IgD-negative memory B cell (primary cell): ENCODE measurements at regions not wholly inside any gene's neighbourhood (a gene's known extent, or its start where the extent isn't known, plus 50 kb on each side); places are given as distances from the start of the nearest gene placed in this dataset.
"Not testable (repeated sequence)": the region's sequence is repeated elsewhere in the genome, so short reads cannot be mapped to it uniquely, and the experiment has no call there.

Source experiments
- H3K27ac Mint-ChIP-seq, 3 donors: one replicate each; pipeline ENCODE4 v1.8.0; 2020 to 2022; ENCODE audit warnings: mild to moderate bottlenecking in 3 of 3, mixed read lengths in 3 of 3, moderate library complexity in 1 of 3
- H3K27me3 Mint-ChIP-seq: one replicate; pipeline ENCODE4 v1.8.0; 2021; ENCODE audit warnings: mixed read lengths
- H3K36me3 Mint-ChIP-seq: one replicate; pipeline ENCODE4 v1.8.0; 2020; ENCODE audit warnings: mild to moderate bottlenecking, mixed read lengths
- H3K4me1 Mint-ChIP-seq, 3 donors: one replicate each; pipeline ENCODE4 v1.8.0; 2020 to 2022; ENCODE audit warnings: mixed read lengths in 3 of 3, mild to moderate bottlenecking in 1 of 3
- H3K4me3 Mint-ChIP-seq, 4 donors: one replicate each; pipeline ENCODE4 v1.8.0; 2020 to 2022; ENCODE audit warnings: mild to moderate bottlenecking in 4 of 4, mixed read lengths in 4 of 4, moderate library complexity in 3 of 4
- H3K9me3 Mint-ChIP-seq, 3 donors: one replicate each; pipeline ENCODE4 v1.8.0; 2020 to 2021; ENCODE audit warnings: mixed read lengths in 3 of 3, mild to moderate bottlenecking in 1 of 3

DNA sequence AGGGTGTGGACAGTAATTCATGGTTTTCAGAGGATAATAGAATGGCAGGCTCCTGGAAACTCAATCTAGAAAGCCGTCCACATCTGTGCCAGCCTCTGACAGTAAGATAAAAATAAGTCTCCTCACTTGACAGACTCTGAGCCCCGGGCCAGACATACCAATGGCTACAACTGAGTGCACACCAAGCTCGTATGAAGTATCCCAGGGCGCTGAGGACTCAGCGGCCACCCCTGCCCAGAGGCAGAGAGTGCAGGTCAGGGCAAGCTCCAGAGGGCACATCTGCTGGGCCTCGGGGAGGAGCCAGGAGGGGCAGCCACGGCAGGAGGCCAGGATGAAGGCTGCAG, 262.8 kb upstream of the TCERG1L start:
- no peaks in the 10 kb centered on the region for H3K27me3 Mint-ChIP-seq
- no peak overlapping the region for H3K4me3 Mint-ChIP-seq
- H3K36me3 Mint-ChIP-seq, result no peaks in the 10 kb centered on the region
- no peaks in the 10 kb centered on the region for H3K9me3 Mint-ChIP-seq
- no peak overlapping the region for H3K27ac Mint-ChIP-seq
- H3K4me1 Mint-ChIP-seq, result no peaks in the 10 kb centered on the region

DNA sequence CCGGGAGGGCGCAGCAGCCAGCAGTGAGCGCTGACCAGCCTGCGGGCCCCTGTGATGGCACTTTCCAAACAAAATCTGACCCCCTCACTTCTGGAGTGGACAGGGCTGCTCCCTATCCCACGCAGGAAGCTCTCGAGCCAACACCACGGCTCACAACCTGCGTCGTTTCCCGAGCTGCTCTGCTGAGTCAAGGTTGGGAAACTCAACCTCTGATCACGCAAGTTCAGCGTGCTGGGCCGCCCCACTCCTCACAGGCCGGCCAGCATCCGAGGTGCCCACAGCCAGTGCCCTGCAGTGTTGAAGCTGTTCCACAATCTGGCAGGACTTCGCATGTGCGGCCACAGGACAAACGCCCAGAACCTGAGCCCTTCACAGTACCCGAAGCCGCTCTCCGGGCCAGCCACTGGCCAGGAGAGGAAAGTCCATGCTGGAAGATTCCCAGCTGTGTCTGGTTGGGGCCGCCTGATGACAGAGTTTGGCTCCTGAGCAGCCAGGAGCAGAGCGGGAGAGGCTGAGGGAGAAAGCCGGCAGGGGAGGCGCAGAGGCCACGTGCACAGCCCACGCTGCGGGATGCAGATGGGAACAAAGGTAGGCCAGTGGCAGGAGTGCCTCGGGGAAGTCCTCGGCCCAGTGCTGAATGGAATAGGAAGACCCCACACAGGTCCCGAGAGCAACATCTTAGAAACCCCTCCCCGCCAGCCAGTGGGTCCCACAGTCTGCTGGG, 263.3 kb upstream of the TCERG1L start:
- no peaks in the 10 kb centered on the region for H3K36me3 Mint-ChIP-seq
- no peaks in the 10 kb centered on the region for H3K27me3 Mint-ChIP-seq
- no peaks in the 10 kb centered on the region for H3K9me3 Mint-ChIP-seq
- no peak overlapping the region for H3K27ac Mint-ChIP-seq
- no peak overlapping the region for H3K4me3 Mint-ChIP-seq
- no peaks in the 10 kb centered on the region for H3K4me1 Mint-ChIP-seq

- H3K9me3 Mint-ChIP-seq, result peaks cover 0 to 3% (median 0%) of the 10 kb centered on the region in 3 donors
- no peak overlapping the region for H3K4me3 Mint-ChIP-seq
- H3K27ac Mint-ChIP-seq, result no peak overlapping the region
- no peaks in the 10 kb centered on the region for H3K4me1 Mint-ChIP-seq
- H3K27me3 Mint-ChIP-seq, result no peaks in the 10 kb centered on the region
- no peaks in the 10 kb centered on the region for H3K36me3 Mint-ChIP-seq
Measured at GRCh38 chr10:131575877-131576276, 264.4 kb upstream of the TCERG1L start.

GRCh38 chr10:131576341-131577177, 265.0 kb upstream of the TCERG1L start:
- peaks cover 0 to 3% (median 0%) of the 10 kb centered on the region in 3 donors for H3K9me3 Mint-ChIP-seq
- no peaks in the 10 kb centered on the region for H3K36me3 Mint-ChIP-seq
- no peak overlapping the region for H3K27ac Mint-ChIP-seq

GRCh38 chr10:131577178-131577555, 265.6 kb upstream of the TCERG1L start:
- H3K27ac Mint-ChIP-seq, result no peak overlapping the region
- H3K4me3 Mint-ChIP-seq, result no peak overlapping the region
- H3K36me3 Mint-ChIP-seq, result no peaks in the 10 kb centered on the region
- no peaks in the 10 kb centered on the region for H3K4me1 Mint-ChIP-seq
- no peaks in the 10 kb centered on the region for H3K27me3 Mint-ChIP-seq
- peaks cover 0 to 3% (median 0%) of the 10 kb centered on the region in 3 donors for H3K9me3 Mint-ChIP-seq

More at GRCh38 chr10:131576341-131577177, 265.0 kb upstream of the TCERG1L start:
- Mint-ChIP-seq H3K27me3 (no peaks in the 10 kb centered on the region), H3K4me1 (no peaks in the 10 kb centered on the region), H3K4me3 (no peak overlapping the region)

DNA sequence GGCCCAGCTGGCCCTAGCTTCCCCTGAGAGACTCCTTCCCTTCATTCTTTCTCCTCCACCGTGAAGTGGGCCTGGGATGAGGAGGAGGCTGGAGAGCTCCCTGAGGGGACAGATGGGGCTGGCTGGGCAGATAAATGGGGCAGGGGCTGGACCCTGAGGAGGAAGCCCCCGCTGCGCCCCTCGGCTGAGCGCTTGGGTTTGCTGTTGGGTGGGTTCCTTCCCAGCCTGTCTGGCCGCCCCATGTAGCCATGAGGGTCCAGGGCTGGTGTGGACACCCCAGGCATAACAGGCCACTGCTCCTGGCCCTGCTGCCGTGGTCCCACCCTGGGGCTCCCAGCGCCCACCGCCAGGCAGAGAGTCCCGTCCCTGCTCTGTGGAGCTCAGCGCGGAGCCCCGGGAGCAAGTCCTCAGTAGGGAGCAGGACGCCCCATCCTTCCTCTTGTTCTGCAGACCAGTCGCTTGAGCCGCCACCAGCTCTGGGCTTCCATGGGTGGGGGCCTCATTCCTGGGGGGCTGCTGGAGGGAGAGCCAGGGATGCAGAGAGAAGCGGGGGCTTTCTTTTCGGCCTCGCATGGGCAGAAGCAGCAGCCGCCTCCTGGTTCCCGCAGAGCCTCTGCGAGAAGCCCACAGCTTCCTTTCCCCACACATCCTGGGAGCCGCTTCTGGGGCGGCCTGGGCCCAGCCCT, 266.4 kb upstream of the TCERG1L start:
- H3K27ac Mint-ChIP-seq, result no peak overlapping the region
- peaks cover 0 to 3% (median 2%) of the 10 kb centered on the region in 3 donors for H3K9me3 Mint-ChIP-seq
- no peaks in the 10 kb centered on the region for H3K27me3 Mint-ChIP-seq
- no peak overlapping the region for H3K4me3 Mint-ChIP-seq
- no peaks in the 10 kb centered on the region for H3K36me3 Mint-ChIP-seq
- H3K4me1 Mint-ChIP-seq, result no peaks in the 10 kb centered on the region

DNA sequence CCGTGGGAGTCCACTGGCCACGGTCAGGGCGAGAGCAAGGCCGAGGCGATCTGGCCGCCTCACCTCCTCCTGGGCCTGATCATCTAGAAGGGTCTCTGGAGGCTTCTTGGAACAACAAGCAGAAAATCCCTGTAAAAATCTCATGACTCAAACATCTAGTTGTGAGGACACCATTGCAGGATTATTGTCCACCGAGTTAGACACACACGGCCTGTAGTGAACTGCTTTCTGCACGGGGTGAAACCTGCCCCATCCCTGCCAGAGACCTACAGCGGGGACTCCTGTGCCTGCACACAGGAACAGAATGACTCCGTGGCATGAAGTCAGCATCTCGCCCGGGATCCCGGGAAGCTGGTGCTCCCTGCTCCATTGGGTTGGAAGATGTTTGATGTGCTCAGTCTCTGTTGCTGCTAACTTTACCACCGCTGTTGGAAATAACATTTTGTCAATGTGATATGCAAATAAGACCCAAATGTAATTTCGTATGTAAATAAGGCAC, 267.0 kb upstream of the TCERG1L start:
- no peaks in the 10 kb centered on the region for H3K27me3 Mint-ChIP-seq
- no peak overlapping the region for H3K4me3 Mint-ChIP-seq
- no peaks in the 10 kb centered on the region for H3K4me1 Mint-ChIP-seq
- peaks cover 0 to 3% (median 2%) of the 10 kb centered on the region in 3 donors for H3K9me3 Mint-ChIP-seq
- H3K36me3 Mint-ChIP-seq, result no peaks in the 10 kb centered on the region
- H3K27ac Mint-ChIP-seq, result no peak overlapping the region

GRCh38 chr10:131579251-131580071, 267.9 kb upstream of the TCERG1L start:
- Mint-ChIP-seq H3K36me3 (no peaks in the 10 kb centered on the region), H3K9me3 (peaks cover 0 to 3% (median 2%) of the 10 kb centered on the region in 3 donors), H3K4me1 (no peaks in the 10 kb centered on the region), H3K27me3 (no peaks in the 10 kb centered on the region), H3K4me3 (no peak overlapping the region), H3K27ac (no peak overlapping the region)

DNA sequence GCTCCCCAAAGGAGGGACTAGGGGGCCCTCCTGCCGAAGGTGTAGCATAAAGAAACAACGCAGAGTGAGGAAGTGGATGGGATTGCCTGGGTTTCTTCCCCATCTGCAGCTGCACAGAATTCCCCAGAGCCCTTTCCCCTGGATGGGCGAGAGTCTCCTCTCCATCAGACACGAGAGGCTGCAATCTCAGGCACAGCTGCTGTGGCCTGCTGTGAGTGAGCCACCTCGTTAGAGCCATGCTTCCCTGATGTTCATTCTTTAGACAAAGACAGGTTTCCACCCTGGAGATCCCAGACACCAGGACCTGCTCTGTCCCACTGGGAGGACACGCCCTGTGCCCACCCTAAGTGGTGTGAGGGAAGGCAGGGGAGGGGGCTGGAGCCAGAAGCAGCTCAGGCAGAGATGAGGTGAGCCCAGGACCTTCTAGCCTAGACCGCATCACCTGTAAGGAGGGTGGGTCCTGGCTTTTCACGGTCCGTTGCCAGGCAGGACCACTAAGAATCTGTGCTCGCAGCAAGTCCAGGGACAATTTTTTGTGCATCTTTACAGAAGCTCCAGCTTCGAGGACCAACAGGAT, 268.6 kb upstream of the TCERG1L start:
- H3K27ac Mint-ChIP-seq, result no peak overlapping the region
- H3K9me3 Mint-ChIP-seq, result peaks cover 0 to 3% (median 2%) of the 10 kb centered on the region in 3 donors
- no peaks in the 10 kb centered on the region for H3K4me1 Mint-ChIP-seq
- no peaks in the 10 kb centered on the region for H3K36me3 Mint-ChIP-seq
- no peak overlapping the region for H3K4me3 Mint-ChIP-seq
- no peaks in the 10 kb centered on the region for H3K27me3 Mint-ChIP-seq

- Mint-ChIP-seq H3K4me3 (no peak overlapping the region), H3K27ac (no peak overlapping the region), H3K27me3 (no peaks in the 10 kb centered on the region), H3K9me3 (peaks cover 2 to 3% (median 2%) of the 10 kb centered on the region in 3 donors), H3K36me3 (no peaks in the 10 kb centered on the region), H3K4me1 (no peaks in the 10 kb centered on the region)
Measured at GRCh38 chr10:131580674-131581073, 269.2 kb upstream of the TCERG1L start.

DNA sequence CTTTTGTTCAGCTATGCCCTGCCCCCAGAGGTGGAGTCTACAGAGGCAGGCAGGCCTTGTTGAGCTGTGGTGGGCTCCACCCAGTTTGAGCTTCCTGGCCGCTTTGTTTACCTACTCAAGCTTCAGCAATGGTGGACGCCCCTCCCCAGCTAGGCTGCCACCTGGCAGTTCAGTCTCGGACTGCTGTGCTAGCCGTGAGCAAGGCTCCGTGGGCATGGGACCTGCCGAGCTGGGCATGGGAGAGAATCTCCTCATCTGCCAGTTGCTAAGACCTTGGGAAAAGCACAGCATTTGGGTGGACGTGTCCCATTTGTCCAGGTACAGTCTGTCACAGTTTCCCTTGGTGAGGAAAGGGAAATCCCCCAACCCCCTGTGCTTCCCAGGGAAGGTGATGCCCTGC, 270.0 kb upstream of the TCERG1L start:
- not testable (repeated sequence) for H3K9me3 Mint-ChIP-seq, H3K4me3 Mint-ChIP-seq, H3K36me3 Mint-ChIP-seq, H3K27me3 Mint-ChIP-seq, H3K27ac Mint-ChIP-seq, H3K4me1 Mint-ChIP-seq

GRCh38 chr10:131584287-131584686, 272.8 kb upstream of the TCERG1L start:
- H3K36me3 Mint-ChIP-seq, result no peaks in the 10 kb centered on the region
- no peak overlapping the region for H3K27ac Mint-ChIP-seq
- H3K27me3 Mint-ChIP-seq, result peaks cover 4% of the 10 kb centered on the region
- no peak overlapping the region for H3K4me3 Mint-ChIP-seq
- no peaks in the 10 kb centered on the region for H3K4me1 Mint-ChIP-seq
- peaks cover 2 to 3% (median 2%) of the 10 kb centered on the region in 3 donors for H3K9me3 Mint-ChIP-seq

DNA sequence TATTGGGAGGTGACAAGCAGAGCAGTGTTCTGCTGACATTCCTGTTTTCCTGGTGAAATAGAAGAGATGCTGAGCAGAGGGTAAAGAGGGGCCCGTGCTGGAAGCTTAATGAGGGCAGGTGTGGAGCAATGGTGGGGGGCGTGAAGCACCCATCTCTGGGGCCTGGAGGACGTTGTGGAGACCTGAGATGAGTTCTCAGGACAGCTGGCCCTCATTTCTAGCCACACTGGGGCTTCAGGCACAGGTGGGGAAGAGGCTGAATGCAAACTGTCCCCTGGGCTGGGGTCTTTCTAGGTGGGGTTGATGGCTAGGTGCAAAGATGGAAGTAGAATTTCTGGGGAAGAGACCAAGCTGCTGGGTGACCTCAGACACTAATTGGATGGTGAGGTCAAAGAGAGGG, 274.2 kb upstream of the TCERG1L start:
- Mint-ChIP-seq H3K27me3 (peaks cover 4% of the 10 kb centered on the region), H3K9me3 (peaks cover 0 to 2% (median 2%) of the 10 kb centered on the region in 3 donors), H3K4me3 (no peak overlapping the region), H3K27ac (no peak overlapping the region), H3K4me1 (no peaks in the 10 kb centered on the region), H3K36me3 (no peaks in the 10 kb centered on the region)

GRCh38 chr10:131586958-131587357, 275.4 kb upstream of the TCERG1L start:
- Mint-ChIP-seq H3K27ac (no peak overlapping the region), H3K27me3 (peaks cover 4% of the 10 kb centered on the region), H3K4me3 (no peak overlapping the region), H3K36me3 (peaks cover under 1% of the 10 kb centered on the region), H3K9me3 (peaks cover 0 to 2% (median 2%) of the 10 kb centered on the region in 3 donors), H3K4me1 (no peaks in the 10 kb centered on the region)
